Neural cell (in vitro differentiated cells): ENCODE measurements at regions not wholly inside any gene's neighbourhood (a gene's known extent, or its start where the extent isn't known, plus 50 kb on each side); places are given as distances from the start of the nearest gene placed in this dataset.

ENCODE experiments used
- H2AFZ ChIP-seq: fragments of 200-600, 300-800 bp; sonication (generic), shearing (Covaris generic); 2 replicates; pipeline ENCODE4 v1.6.0; 2014; ENCODE audit warnings: low read depth, mild to moderate bottlenecking, antibody characterized with exemption, low read length, moderate library complexity
- H3F3A ChIP-seq: fragments of 200-600 bp; shearing (Covaris generic); 2 replicates; pipeline ENCODE4 v1.6.1; 2016; ENCODE audit warnings: mild to moderate bottlenecking, moderate library complexity, mixed read lengths, antibody characterized with exemption, low read length; ENCODE audit not compliant: insufficient read depth, poor library complexity, severe bottlenecking
- H3K27ac ChIP-seq: fragments of 200-600, 300-800 bp; sonication (generic), shearing (Covaris generic); 2 replicates; pipeline ENCODE4 v1.5.1; 2014; ENCODE audit warnings: mild to moderate bottlenecking, low read length, moderate library complexity
- H3K27me3 ChIP-seq: fragments of 300-800, 200-600 bp; sonication (generic), shearing (Covaris generic); 2 replicates; pipeline ENCODE4 v1.6.0; 2014; ENCODE audit warnings: mild to moderate bottlenecking, low read depth, low read length, moderate library complexity; ENCODE audit not compliant: insufficient read depth
- H3K36me3 ChIP-seq: fragments of 300-800, 200-600 bp; sonication (generic), shearing (Covaris generic); 2 replicates; pipeline ENCODE4 v1.5.1; 2014; ENCODE audit warnings: mild to moderate bottlenecking, antibody characterized with exemption, low read length, moderate library complexity; ENCODE audit not compliant: insufficient read depth
- H3K4me2 ChIP-seq: fragments of 300-800, 200-600 bp; sonication (generic), shearing (Covaris generic); 2 replicates; pipeline ENCODE4 v1.6.0; 2014; ENCODE audit warnings: mild to moderate bottlenecking, low read length
- H3K4me3 ChIP-seq: fragments of 300-800, 200-600 bp; sonication (generic), shearing (Covaris generic); 2 replicates; pipeline ENCODE4 v1.5.1; 2014; ENCODE audit warnings: mild to moderate bottlenecking, low read length, moderate library complexity
- H3K79me2 ChIP-seq: fragments of 200-600 bp; shearing (Covaris generic); replicated peaks from 2 replicates; pipeline ENCODE4 v1.6.0; 2014; ENCODE audit warnings: mild to moderate bottlenecking, low read length, moderate library complexity; ENCODE audit not compliant: insufficient read depth
- H3K9ac ChIP-seq: fragments of 300-800, 200-600 bp; sonication (generic), shearing (Covaris generic); 2 replicates; pipeline ENCODE4 v1.6.1; 2016; ENCODE audit warnings: mild to moderate bottlenecking, low read length, mixed read lengths
- H3K9me2 ChIP-seq: fragments of 200-600 bp; shearing (Covaris generic); 2 replicates; pipeline ENCODE4 v1.6.1; 2016; ENCODE audit warnings: mild to moderate bottlenecking, low read length, mixed read lengths; ENCODE audit not compliant: insufficient read depth
- H3K9me3 ChIP-seq: fragments of 200-600, 300-800 bp; sonication (generic), shearing (Covaris generic); 2 replicates; pipeline ENCODE4 v1.6.1; 2016; ENCODE audit warnings: mild to moderate bottlenecking, mixed run types, low read length, moderate library complexity, mixed read lengths
- H4K20me1 ChIP-seq: fragments of 200-600 bp; shearing (Covaris generic); 2 replicates; pipeline ENCODE4 v1.6.1; 2016; ENCODE audit warnings: mild to moderate bottlenecking, mixed run types; ENCODE audit not compliant: insufficient read depth
- CTCF ChIP-seq: fragments of 450-650 bp; IDR thresholded peaks from 2 replicates; pipeline ENCODE4 v1.5.1; 2014; ENCODE audit warnings: antibody characterized with exemption, mild to moderate bottlenecking, moderate library complexity; ENCODE audit not compliant: poor library complexity, severe bottlenecking
- EP300 ChIP-seq: fragments of 450-650 bp; conservative IDR thresholded peaks from 2 replicates; pipeline ENCODE4 v1.6.1; 2014; ENCODE audit warnings: antibody characterized with exemption, mild to moderate bottlenecking, moderate library complexity; ENCODE audit not compliant: poor library complexity, severe bottlenecking
- EZH2 ChIP-seq: fragments of 200-600, 300-800 bp; shearing (Covaris generic), sonication (generic); IDR thresholded peaks from 2 replicates; pipeline ENCODE4 v1.6.1; 2014; ENCODE audit warnings: antibody characterized with exemption, low read length, borderline replicate concordance, mild to moderate bottlenecking; ENCODE audit not compliant: insufficient read depth, poor library complexity, severe bottlenecking
- MXI1 ChIP-seq: fragments of 450-650 bp; conservative IDR thresholded peaks from 2 replicates; pipeline ENCODE4 v1.6.1; 2014; ENCODE audit warnings: antibody characterized with exemption, mild to moderate bottlenecking; ENCODE audit not compliant: poor library complexity, severe bottlenecking
- POLR2AphosphoS5 ChIP-seq: IDR thresholded peaks from 2 replicates; pipeline ENCODE4 v1.6.1; 2012
- RAD21 ChIP-seq: fragments of 450-650 bp; conservative IDR thresholded peaks from 2 replicates; pipeline ENCODE4 v1.6.1; 2014; ENCODE audit warnings: antibody characterized with exemption, mild to moderate bottlenecking, moderate library complexity
- REST ChIP-seq: IDR thresholded peaks from 2 replicates; pipeline ENCODE4 v1.6.1; 2012; ENCODE audit warnings: borderline replicate concordance
- SMC3 ChIP-seq: fragments of 450-650 bp; conservative IDR thresholded peaks from 2 replicates; pipeline ENCODE4 v1.6.1; 2014; ENCODE audit warnings: antibody characterized with exemption, mild to moderate bottlenecking, moderate library complexity; ENCODE audit not compliant: poor library complexity
- TAF1 ChIP-seq: IDR thresholded peaks from 2 replicates; pipeline ENCODE4 v1.6.1; 2012; ENCODE audit warnings: low read depth

- no peaks in the 10 kb centered on the region for H3K9me3 ChIP-seq
- no peak overlapping the region for H3K27ac ChIP-seq
- H3K79me2 ChIP-seq: no peaks in the 10 kb centered on the region
- H3F3A ChIP-seq: no peaks in the 10 kb centered on the region
- no peaks in the 10 kb centered on the region for H3K9me2 ChIP-seq
- H3K4me3 ChIP-seq: no peak overlapping the region
- H3K9ac ChIP-seq: no peak overlapping the region
- H4K20me1 ChIP-seq: no peaks in the 10 kb centered on the region
- no peaks in the 10 kb centered on the region for H3K36me3 ChIP-seq
- no peak overlapping the region for H2AFZ ChIP-seq
- no peak overlapping the region for H3K4me2 ChIP-seq
- TF ChIP-seq RAD21 (no peak), SMC3 (no peak), EP300 (no peak), TAF1 (no peak), MXI1 (no peak)
- H3K27me3 ChIP-seq: no peaks in the 10 kb centered on the region
Observed at GRCh38 chr18:29171892-29172755, 995.2 kb upstream of the CDH2 start.

GRCh38 chr18:29169599-29169998 lies 992.7 kb upstream of the CDH2 start:
- Histone ChIP-seq H3K27me3 (no peaks in the 10 kb centered on the region), H3K4me3 (no peak overlapping the region), H3K79me2 (no peaks in the 10 kb centered on the region), H3K9me3 (no peaks in the 10 kb centered on the region), H3K4me2 (no peak overlapping the region), H4K20me1 (no peaks in the 10 kb centered on the region), H3K27ac (no peak overlapping the region), H3K9me2 (no peaks in the 10 kb centered on the region), H3K36me3 (no peaks in the 10 kb centered on the region), H2AFZ (no peak overlapping the region), H3F3A (no peaks in the 10 kb centered on the region), H3K9ac (no peak overlapping the region)
- no peak for TF ChIP-seq MXI1

GRCh38 chr18:29164993-29165599 lies 988.2 kb upstream of the CDH2 start:
- Histone ChIP-seq H3K9ac (no peak overlapping the region), H3F3A (no peaks in the 10 kb centered on the region), H3K9me2 (no peaks in the 10 kb centered on the region), H3K9me3 (no peaks in the 10 kb centered on the region), H2AFZ (no peak overlapping the region), H3K27me3 (no peaks in the 10 kb centered on the region), H4K20me1 (no peaks in the 10 kb centered on the region), H3K4me2 (no peak overlapping the region), H3K27ac (no peak overlapping the region), H3K4me3 (no peak overlapping the region), H3K79me2 (no peaks in the 10 kb centered on the region), H3K36me3 (no peaks in the 10 kb centered on the region)
- TF ChIP-seq CTCF (no peak), TAF1 (no peak), POLR2AphosphoS5 (no peak), EZH2 (no peak), REST (no peak)
